SK-N-SH treated with all-trans-retinoic acid at 6 μM for 48 hours (cell line): ENCODE measurements at regions not wholly inside any gene's neighbourhood (a gene's known extent, or its start where the extent isn't known, plus 50 kb on each side); places are given as distances from the start of the nearest gene placed in this dataset.
"Not testable (repeated sequence)": the region's sequence is repeated elsewhere in the genome, so short reads cannot be mapped to it uniquely, and the experiment has no call there.

ENCODE experiments used
- ATAC-seq: fragments of 200-7000 bp; cut with Tn5 transposase; 3 replicates; pipeline ENCODE4 v1.9.1; 2020; ENCODE audit warnings: mild to moderate bottlenecking, moderate library complexity
- ARNTL ChIP-seq: fragments of 450-650 bp; formaldehyde crosslinking; IDR thresholded peaks from 2 replicates; pipeline ENCODE4 v1.5.0; 2020; ENCODE audit warnings: low read depth, mild to moderate bottlenecking, moderate library complexity, borderline replicate concordance
- ISL1 ChIP-seq: fragments of 250-450 bp; sonication (Bioruptor Pico); IDR thresholded peaks from 2 replicates; pipeline ENCODE4 v2.1.2; 2022; ENCODE audit warnings: mild to moderate bottlenecking, moderate library complexity
- OSR1 ChIP-seq: fragments of 250-450 bp; sonication (Bioruptor Pico); IDR thresholded peaks from 2 replicates; pipeline ENCODE4 v1.8.0; 2022; ENCODE audit warnings: moderate library complexity, mild to moderate bottlenecking, inconsistent platforms
- RARB ChIP-seq: fragments of 250-450 bp; sonication (Bioruptor Pico); IDR thresholded peaks from 2 replicates; pipeline ENCODE4 v1.8.0; 2021; ENCODE audit warnings: mild to moderate bottlenecking, moderate library complexity
- TF ChIP-seq, protein P1 (sequence below): fragments of 250-450 bp; sonication (Bioruptor Pico); IDR thresholded peaks from 2 replicates; pipeline ENCODE4 v1.8.0; 2020; ENCODE audit warnings: mild to moderate bottlenecking, moderate library complexity, borderline replicate concordance

DNA sequence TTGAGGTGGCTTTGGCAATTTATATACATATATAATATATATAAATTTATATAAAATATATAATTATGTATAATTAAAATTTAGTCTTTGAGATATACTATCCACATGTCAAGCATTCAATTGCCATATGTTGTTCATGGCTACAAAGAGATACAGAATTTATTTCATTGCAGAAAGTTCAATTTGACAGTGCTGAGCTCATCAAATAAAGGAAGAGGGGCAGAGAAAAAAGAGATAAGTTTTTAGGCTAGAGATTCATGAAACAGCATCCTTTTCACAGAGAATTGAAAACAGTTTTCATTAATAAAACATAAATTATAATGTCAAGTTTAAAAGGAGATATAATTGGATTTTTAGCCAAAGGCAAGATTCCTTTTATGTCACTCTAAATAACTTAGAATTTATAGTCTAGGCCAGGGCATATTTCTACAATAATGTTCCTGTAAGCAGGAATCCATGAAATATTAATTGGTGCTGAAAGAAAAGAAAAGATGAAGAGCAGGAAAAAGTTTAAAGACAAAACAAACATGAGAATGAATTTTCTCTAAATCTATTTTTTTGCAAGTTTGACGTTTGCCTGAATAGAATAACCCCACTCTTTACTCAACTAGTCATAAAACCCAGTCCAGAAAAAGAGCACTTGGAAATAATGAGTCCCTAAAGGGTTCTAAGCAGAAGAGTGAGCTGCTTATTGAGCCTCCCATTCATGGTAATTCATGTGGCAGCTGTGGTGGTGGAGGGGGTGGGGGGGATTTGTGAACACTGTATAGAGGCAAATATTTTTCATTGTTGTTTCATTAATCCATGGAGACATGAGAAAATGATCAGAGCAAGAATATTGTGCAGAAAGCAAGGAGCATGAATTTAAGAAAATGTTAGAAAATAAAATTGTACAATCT is 1279.5 kb downstream of the CDH12 start:
- ATAC-seq = no peak
- TF ChIP-seq, protein P1, sequence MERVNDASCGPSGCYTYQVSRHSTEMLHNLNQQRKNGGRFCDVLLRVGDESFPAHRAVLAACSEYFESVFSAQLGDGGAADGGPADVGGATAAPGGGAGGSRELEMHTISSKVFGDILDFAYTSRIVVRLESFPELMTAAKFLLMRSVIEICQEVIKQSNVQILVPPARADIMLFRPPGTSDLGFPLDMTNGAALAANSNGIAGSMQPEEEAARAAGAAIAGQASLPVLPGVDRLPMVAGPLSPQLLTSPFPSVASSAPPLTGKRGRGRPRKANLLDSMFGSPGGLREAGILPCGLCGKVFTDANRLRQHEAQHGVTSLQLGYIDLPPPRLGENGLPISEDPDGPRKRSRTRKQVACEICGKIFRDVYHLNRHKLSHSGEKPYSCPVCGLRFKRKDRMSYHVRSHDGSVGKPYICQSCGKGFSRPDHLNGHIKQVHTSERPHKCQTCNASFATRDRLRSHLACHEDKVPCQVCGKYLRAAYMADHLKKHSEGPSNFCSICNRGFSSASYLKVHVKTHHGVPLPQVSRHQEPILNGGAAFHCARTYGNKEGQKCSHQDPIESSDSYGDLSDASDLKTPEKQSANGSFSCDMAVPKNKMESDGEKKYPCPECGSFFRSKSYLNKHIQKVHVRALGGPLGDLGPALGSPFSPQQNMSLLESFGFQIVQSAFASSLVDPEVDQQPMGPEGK = no peak
- TF ChIP-seq ISL1 (CRISPR knock-in tag) = peak; percentile 13; the same call in 1 of the 2 replicates
- no peak for TF ChIP-seq RARB (CRISPR knock-in tag)
- TF ChIP-seq ARNTL (CRISPR knock-in tag) = no peak
- TF ChIP-seq OSR1 (CRISPR knock-in tag) = no peak

DNA sequence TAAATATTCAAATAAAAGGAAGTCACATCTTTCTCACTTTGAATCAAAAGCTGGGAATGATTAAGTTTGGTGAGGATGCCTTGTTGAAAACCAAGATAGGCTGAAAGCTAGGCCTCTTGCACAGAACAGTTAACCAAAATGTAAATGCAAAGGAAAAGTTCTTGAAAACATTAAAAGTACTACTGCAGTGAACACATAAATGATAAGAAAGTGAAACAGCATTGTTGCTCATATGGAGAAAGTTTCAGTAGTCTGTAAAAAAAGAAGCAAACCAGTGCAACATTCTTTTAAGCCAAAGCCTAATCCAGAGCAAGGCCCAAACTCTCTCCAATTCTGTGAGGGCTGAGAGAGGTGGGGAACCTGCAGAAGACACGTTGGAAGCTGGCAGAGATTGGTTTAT is 1281.9 kb downstream of the CDH12 start:
- not testable (repeated sequence) for ATAC-seq

DNA sequence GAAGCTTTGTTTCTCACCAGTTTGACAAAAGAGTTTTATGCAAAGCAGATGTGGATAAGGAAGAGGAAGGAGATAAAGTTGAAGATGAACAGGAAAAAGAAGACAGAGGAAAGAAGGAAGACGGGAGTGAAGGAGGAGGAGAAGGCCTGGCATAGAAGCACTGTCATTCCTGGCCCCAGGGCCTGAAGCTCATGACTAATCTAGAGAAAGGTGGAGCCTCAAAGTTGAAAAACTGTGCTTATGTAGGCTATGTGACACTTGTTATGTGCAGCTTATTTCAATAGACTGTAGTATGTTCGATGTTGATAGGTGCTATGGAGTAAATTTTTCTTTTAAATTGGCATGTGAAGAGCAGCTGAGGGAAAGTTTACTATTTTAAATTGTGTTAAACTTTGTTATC is 1294.0 kb downstream of the CDH12 start:
- not testable (repeated sequence) for ATAC-seq

DNA sequence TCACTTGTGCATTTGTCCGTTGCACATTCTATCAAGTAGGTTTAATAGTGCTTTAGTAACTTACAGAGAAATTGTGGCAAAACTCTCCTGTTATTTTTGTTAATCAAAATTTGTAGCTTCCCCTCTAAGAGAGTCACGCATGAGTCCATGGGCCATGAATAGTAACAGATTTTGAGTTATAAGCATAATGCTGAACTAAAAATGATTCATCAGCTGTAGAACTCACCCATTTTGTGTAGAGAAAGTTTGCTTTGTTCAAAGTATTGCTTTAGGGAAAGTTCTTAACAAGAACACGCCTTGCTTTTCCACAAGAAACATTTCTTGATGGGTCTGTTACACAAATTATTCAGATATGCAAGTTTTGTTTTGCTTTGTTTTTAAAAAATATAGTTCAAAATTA is 1300.9 kb downstream of the CDH12 start:
- ATAC-seq = not testable (repeated sequence)

DNA sequence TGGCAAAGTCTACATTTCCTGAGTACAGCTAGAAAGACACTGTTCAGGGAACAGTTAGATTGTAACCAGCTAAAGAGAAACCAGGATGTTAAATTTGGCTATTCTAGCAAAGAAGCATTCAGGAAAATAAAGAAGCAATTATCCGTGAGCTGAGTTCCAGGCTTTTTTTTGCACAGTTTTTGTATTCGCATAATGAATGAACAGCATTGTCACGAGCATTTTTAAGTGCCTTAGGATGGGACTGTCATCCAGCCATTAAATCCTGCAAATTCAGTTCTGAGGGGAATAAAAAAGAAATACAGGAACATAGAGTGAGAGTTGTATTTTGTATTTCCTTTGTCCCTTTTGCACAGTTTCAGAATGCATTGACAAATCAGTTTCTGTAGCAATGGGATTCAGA is 1302.2 kb downstream of the CDH12 start:
- not testable (repeated sequence) for ATAC-seq

DNA sequence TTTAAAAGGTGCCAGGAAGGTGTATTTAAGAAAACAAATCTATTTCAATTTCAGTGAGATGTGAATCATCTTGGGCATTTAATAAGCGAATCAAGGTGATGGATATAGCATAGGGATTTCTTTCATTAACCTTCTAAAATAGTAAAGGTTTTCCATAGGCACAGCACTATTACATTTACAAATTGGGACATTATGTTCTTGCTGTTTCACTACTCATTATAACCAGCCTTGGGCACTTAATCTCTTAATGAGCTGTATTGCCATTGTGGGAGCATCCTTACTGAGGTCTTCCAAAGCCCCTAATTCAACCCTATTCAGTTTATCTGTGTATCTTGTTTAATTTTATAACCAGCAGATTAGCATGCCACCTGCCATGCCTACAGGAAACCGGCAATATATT is 1305.5 kb downstream of the CDH12 start:
- ATAC-seq = not testable (repeated sequence)

DNA sequence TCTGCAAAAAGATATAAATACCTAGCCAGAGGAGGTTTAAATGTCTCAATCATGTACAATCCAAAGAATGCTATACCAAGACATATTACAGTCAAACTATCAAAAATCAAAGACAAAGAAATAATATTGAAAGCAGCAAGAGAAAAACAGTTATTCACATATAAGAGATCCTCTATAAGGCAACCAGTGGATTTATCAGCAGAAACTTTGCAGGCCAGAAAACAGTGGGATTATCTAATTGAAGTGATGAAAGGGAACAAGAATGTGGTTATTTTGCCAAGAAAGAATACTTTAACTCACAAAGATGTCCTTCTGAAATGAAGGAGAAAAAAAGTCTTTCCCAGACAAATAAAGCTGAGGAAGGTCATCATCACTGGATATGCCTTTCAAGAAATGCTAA is 1318.0 kb downstream of the CDH12 start:
- not testable (repeated sequence) for ATAC-seq

DNA sequence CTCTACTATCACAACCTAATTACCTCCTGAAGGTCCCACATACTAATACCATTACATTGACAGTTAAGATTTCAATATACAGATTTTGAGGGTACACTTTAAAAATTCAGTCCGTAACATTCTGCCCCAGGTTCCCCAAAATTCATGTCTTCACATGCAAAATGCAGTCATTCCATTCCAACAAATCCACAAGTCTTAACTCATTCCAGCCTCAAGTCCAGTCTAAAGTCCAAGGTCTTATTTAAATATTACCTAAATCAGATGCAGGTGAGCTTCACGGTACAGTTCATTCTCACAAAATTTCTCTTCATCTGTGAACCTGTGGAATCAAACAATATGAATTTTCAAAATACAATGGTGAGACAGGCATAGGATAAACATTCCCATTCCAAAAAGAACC is 1332.0 kb downstream of the CDH12 start:
- ATAC-seq = not testable (repeated sequence)

DNA sequence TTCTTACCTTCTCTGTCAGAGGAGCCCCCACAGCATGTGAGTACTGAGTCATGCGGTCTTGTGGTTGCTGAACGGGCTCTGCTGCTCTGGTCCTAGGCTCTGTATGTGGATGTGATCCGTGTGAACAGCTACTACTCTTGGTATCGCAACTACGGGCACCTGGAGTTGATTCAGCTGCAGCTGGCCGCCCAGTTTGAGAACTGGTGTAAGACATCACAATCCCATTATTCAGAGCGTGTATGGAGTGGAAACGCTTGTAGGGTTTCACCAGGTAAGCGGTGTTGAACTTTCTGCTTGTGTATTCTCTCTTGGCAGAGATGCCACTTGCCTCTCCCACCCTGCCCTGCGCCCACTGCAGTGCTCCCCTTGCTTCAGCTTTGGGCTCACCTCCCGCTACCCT is 1356.2 kb downstream of the CDH12 start:
- not testable (repeated sequence) for ATAC-seq

DNA sequence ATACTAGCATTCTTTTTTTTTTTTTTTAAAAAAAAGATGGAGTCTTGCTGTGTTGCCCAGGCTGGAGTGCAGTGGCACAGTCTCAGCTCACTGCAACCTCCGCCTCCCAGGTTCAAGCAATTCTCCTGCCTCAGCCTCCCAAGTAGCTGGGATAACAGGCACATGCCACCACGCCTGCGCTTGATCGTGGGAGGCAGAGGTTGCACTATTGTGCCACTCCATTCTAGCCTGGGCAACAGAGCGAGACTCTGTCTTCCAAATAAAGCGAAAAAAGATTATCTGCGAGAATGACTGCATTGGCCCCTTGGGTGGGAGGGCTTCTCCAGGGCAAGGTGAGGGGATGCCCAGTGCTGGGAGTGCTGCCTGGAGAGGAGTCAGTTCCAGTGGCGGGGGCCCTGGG is 1357.1 kb downstream of the CDH12 start:
- ATAC-seq = not testable (repeated sequence)

DNA sequence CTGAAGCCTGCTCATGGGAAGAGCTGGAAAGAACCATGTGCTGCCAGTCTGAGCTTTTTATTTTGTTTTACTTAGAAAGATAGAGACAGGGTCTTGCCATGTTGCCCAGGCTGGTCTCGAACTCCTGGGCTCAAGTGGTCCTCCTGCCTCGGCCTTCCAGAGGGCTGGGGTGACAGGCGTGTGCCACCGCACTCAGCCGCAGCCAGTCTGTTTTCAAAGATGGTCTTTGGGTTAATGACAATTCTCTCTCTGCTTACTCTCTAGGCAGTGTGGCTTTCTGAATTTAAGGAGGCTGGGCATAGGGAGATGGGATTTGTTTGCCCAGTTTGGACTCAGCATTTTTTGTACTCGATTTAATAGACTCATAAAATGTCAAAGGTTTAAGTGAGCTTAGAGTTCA is 1357.9 kb downstream of the CDH12 start:
- not testable (repeated sequence) for ATAC-seq

DNA sequence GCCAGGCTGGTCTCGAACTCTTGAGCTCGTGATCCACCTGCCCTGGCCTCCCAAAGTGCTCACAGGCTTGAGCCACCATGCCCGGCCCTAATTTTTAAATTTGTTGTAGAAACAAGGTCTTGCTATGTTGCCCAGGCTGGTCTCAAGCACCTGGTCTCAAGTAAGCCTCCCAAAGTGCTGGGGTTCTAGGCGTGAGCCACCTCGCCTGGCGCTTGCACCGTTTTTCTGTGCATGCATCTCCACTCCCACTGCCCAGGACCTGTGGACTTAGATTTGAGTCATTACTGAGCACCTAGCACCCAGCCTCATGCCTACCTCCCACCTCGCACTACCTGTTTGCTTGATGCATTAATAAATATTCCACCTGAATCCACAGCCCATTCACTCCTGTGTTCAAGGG is 1359.1 kb downstream of the CDH12 start:
- ATAC-seq = not testable (repeated sequence)

DNA sequence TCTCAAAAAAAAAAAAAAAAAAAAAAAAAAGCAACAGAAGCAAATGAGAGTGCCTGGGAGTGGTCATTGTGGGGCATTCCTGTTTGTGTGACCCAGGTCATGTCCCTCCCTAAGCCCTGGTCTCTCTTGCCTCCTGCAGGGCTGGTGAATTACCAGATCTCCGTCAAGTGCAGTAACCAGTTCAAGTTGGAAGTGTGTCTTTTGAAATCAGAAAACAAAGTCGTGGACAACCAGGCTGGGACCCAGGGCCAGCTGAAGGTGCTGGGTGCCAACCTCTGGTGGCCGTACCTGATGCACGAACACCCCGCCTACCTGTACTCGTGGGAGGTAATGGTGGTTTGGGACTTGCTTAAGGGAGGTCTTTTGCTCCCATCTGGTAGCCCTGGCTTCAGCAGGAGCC is 1362.0 kb downstream of the CDH12 start:
- not testable (repeated sequence) for ATAC-seq

DNA sequence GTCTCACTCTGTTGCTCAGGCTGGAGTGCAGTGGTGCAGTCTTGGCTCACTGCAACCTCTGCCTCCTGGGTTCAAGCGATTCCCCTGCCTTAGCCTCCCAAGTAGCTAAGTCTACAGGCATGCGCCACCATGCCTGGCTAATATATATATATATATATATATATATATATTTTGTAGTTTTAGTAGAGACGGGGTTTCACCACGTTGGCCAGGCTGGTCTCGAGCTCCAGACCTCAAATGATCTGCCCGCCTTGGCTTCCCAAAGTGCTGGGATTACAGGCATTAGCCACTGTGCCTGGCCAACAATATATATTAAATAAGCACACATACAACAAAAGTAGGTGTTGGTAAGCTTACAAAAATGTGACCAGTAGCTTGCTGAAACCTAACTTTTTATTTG is 1364.3 kb downstream of the CDH12 start:
- not testable (repeated sequence) for ATAC-seq

DNA sequence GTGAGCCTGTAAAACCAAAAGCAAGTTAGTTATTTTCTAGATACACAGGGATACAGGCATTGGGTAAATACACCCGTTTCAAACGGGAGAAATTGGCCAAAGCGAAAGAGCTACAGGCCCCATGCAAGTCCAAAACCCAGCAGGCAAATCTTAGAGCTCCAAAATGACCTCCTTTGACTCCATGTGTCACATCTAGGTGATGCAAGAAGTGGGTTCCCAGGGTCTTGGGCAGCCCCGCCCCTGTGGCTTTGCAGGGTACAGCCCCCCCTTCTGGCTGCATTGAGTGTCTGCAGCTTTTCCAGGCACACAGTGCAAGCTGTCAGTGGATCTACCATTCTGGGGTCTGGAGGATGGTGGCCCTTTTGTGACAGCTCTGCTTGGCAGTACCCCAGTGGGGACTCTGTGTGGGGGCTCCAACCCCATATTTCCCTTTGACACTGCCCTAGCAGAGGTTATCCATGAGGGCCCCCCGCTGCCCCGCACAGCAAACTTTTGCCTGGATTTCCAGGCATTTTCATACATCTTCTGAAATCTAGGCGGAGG is 1367.6 kb downstream of the CDH12 start:
- not testable (repeated sequence) for ATAC-seq

DNA sequence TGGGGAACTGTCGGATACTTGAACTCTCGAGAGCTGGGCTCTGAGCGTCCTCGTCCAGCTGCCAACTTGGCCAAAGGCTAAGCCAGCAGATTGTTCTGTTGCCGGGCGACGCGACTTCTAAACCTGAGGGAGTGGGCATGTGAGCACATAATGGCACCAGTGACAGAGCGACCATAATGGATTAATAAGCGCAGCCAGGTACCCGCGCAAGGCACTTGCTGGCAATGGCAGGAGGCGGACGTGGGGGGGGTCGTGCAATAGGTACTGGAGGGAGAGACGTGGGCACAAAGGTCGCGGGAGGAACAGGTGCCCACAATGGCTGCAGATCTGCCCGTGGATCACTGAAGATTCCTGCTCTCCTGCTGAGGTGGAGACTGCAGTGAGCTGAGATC is 1368.7 kb downstream of the CDH12 start:
- ATAC-seq = not testable (repeated sequence)

DNA sequence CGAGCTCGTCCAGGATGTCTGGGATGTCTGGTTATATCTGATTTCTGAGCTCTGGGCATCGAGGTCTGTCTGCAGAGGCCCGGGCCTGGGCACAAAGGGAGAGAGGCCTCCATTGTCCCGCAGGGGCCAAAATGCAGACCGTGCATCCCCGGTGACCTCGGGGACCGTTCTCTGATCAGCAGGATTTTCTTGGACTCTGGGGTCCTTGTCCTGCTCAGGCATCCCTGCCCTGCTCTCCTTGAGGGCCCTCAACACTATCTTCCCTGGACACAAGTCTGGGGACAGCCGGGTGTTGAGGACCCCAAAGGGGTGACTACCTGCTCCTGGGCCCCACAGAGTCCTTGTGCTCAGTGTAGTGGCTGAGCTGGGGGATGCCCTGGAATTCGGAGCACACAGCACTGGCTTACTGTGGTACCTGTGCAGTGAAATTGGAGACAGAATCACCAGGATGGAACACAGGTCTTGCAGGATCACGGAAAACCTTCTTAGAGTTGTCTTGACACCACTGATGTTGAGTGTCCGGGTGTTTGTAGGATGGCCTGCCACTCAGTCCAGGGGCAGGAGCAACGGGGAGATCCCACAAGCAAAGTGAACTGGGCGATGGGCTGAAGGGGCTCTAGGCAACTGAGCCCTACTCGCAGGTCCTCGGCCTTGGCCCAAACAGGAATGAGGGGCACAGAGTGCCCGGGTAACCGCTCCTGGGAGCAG is 1369.2 kb downstream of the CDH12 start:
- ATAC-seq = not testable (repeated sequence)

DNA sequence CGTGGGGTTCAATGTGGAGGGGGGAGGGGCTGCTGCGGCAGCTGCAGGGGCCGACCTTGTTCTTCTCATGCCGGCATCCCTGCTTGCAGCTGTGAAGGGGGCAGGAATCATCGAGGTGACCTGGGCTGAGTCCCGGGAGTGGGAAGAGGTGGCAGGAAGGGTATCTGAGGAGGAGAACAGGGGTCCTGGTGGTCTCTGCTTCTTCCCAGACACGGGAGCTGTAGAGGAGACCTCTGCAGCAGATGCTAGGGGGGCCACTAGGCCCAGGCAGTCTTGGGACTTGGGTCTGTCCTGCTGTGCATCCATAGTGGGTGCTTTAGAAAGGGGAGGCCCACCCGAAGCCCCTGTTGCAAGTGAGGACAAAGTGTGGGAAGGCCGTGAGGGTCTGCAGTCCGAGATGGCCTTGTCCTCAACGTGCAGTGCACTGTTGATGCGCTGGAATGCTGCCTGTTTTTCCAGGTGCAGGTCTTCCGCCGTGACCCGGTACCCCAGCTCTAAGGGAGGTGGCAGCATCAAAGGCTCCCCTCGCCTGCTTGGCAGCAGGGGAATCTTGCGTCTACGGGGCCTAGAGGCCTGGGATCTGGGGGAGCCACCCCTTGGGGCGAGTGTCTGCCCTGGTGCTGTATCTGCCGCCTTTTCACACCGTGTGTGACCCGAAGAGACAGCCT is 1370.0 kb downstream of the CDH12 start:
- not testable (repeated sequence) for ATAC-seq

DNA sequence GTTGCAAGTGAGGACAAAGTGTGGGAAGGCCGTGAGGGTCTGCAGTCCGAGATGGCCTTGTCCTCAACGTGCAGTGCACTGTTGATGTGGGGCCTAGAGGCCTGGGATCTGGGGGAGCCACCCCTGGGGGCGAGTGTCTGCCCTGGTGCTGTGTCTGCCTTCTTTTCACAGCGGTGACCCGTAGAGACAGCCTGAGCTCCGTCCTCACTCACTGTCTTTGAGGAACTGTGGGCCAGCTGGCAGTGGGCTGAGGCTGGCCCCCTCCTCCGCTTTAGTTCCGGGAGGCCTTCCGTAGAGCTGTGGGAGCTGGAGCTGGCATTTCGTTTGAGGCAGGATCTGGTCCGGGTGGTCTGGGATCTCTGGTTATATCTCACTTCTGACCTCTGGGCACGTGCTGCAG is 1370.6 kb downstream of the CDH12 start:
- not testable (repeated sequence) for ATAC-seq
